H1 (cell line): ENCODE measurements at regions not wholly inside any gene's neighbourhood (a gene's known extent, or its start where the extent isn't known, plus 50 kb on each side); places are given as distances from the start of the nearest gene placed in this dataset.

ENCODE experiments used
- CREB1 ChIP-seq: IDR thresholded peaks from 2 replicates; pipeline ENCODE4 v1.6.1; 2012; ENCODE audit warnings: inconsistent platforms
- EGR1 ChIP-seq: IDR thresholded peaks from 2 replicates; pipeline ENCODE4 v1.6.1; 2011; ENCODE audit warnings: low read depth, low read length, borderline replicate concordance
- EZH2 ChIP-seq: fragments of 200-600 bp; sonication (generic); IDR thresholded peaks from 2 replicates; pipeline ENCODE4 v1.7.1; 2012; ENCODE audit warnings: low read depth, mild to moderate bottlenecking, moderate library complexity, low read length, inconsistent platforms; ENCODE audit not compliant: severe bottlenecking
- GABPA ChIP-seq: IDR thresholded peaks from 2 replicates; pipeline ENCODE4 v1.6.1; 2011; ENCODE audit warnings: mild to moderate bottlenecking, low read length, moderate library complexity, borderline replicate concordance; ENCODE audit not compliant: insufficient read depth
- POLR2A ChIP-seq, 2 experiments: IDR thresholded peaks; 1 replicate in 1 of 2; 2 replicates in 1 of 2; pipeline ENCODE4 v1.6.1; 2011; ENCODE audit warnings: low read depth in 2 of 2, low read length in 2 of 2, mild to moderate bottlenecking in 2 of 2; ENCODE audit errors: control extremely low read depth in 1 of 2
- POLR2AphosphoS5 ChIP-seq: IDR thresholded peaks from 2 replicates; pipeline ENCODE4 v1.6.1; 2011; ENCODE audit warnings: low read depth, low read length
- POU5F1 ChIP-seq: IDR thresholded peaks from 2 replicates; pipeline ENCODE4 v1.6.1; 2011; ENCODE audit warnings: low read depth, mild to moderate bottlenecking, low read length, moderate library complexity
- RAD21 ChIP-seq, 2 experiments: IDR thresholded peaks in 1 of 2; conservative IDR thresholded peaks in 1 of 2; 2 replicates each; pipeline ENCODE4 v1.6.1; 2011; ENCODE audit warnings: low read depth in 2 of 2, low read length in 2 of 2, improper control_type of control experiment in 1 of 2, inconsistent platforms in 1 of 2, mild to moderate bottlenecking in 1 of 2, moderate library complexity in 1 of 2
- RFX5 ChIP-seq: IDR thresholded peaks from 2 replicates; pipeline ENCODE4 v1.6.1; 2011; ENCODE audit warnings: low read depth, low read length, improper control_type of control experiment, borderline replicate concordance
- SIX5 ChIP-seq: IDR thresholded peaks from 2 replicates; pipeline ENCODE4 v1.6.1; 2011; ENCODE audit warnings: mild to moderate bottlenecking, low read depth, low read length
- TAF1 ChIP-seq: IDR thresholded peaks from 2 replicates; pipeline ENCODE4 v1.6.1; 2011; ENCODE audit warnings: mild to moderate bottlenecking, low read depth, low read length
- TF ChIP-seq, protein P1 (sequence below): IDR thresholded peaks from 2 replicates; pipeline ENCODE4 v1.6.1; 2012; ENCODE audit warnings: inconsistent platforms
- TF ChIP-seq, protein P2 (sequence below), 3 experiments: IDR thresholded peaks; 1 replicate in 2 of 3; 2 replicates in 1 of 3; pipeline versions ENCODE4 v1.5.1 to v1.6.1; 2011; ENCODE audit warnings: low read length in 3 of 3, mild to moderate bottlenecking in 3 of 3, inconsistent platforms in 2 of 3, low read depth in 1 of 3, moderate library complexity in 1 of 3; ENCODE audit not compliant: insufficient read depth in 1 of 3; ENCODE audit errors: control extremely low read depth in 1 of 3

DNA sequence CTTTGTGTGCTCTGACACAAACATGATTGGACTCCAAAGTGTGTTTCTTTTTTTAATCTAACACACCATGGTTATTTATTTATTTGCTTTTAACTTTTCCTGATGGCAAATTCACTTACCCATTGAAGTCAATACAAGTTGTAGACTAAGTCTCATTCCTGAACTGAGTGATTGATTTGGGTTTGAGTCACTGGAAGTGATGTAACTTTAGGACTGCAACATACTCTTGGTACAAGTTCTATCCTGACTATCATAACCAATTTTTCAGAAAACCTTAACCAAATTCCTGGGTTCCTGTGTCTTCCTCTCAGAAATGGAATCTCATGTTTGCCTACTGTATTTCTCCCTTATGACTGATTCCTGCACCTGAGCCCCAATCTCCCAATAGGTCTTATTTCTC is 590.0 kb upstream of the ROBO1 start:
- TF ChIP-seq EZH2 (no peak), POLR2AphosphoS5 (no peak), RFX5 (no peak), POLR2A (IDR thresholded peaks at IDR 0.05; ENCODE audit: control extremely low read depth in 1 of 2, low read depth in 2 of 2, low read length in 2 of 2) (no peak), CREB1 (no peak), EGR1 (no peak), RAD21 (IDR thresholded peaks at IDR 0.05 in 1 of 2, conservative IDR thresholded peaks at IDR 0.05 in 1 of 2; ENCODE audit: low read depth in 2 of 2, low read length in 2 of 2) (no peak), POU5F1 (no peak), SIX5 (no peak), TAF1 (no peak), GABPA (no peak)
- TF ChIP-seq, protein P1, sequence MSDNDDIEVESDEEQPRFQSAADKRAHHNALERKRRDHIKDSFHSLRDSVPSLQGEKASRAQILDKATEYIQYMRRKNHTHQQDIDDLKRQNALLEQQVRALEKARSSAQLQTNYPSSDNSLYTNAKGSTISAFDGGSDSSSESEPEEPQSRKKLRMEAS: no peak
- TF ChIP-seq, protein P2, sequence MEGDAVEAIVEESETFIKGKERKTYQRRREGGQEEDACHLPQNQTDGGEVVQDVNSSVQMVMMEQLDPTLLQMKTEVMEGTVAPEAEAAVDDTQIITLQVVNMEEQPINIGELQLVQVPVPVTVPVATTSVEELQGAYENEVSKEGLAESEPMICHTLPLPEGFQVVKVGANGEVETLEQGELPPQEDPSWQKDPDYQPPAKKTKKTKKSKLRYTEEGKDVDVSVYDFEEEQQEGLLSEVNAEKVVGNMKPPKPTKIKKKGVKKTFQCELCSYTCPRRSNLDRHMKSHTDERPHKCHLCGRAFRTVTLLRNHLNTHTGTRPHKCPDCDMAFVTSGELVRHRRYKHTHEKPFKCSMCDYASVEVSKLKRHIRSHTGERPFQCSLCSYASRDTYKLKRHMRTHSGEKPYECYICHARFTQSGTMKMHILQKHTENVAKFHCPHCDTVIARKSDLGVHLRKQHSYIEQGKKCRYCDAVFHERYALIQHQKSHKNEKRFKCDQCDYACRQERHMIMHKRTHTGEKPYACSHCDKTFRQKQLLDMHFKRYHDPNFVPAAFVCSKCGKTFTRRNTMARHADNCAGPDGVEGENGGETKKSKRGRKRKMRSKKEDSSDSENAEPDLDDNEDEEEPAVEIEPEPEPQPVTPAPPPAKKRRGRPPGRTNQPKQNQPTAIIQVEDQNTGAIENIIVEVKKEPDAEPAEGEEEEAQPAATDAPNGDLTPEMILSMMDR (IDR thresholded peaks at IDR 0.05; ENCODE audit: control extremely low read depth in 1 of 3, insufficient read depth in 1 of 3, low read depth in 1 of 3, low read length in 3 of 3): no peak
